ENCODE measurements at regions not wholly inside any gene's neighbourhood (a gene's known extent, or its start where the extent isn't known, plus 50 kb on each side); places are given as distances from the start of the nearest gene placed in this dataset.
"Not testable (repeated sequence)": the region's sequence is repeated elsewhere in the genome, so short reads cannot be mapped to it uniquely, and the experiment has no call there.

GRCh38 chr18:51330739-51331138 lies 133.3 kb upstream of the MEX3C start:
- no peak for DNase-seq (ENCODE audit: low read depth in 2 of 2)

- no peak for DNase-seq (ENCODE audit: low read depth in 2 of 2)
Measured at GRCh38 chr18:51337406-51337805, 139.9 kb upstream of the MEX3C start.

DNA sequence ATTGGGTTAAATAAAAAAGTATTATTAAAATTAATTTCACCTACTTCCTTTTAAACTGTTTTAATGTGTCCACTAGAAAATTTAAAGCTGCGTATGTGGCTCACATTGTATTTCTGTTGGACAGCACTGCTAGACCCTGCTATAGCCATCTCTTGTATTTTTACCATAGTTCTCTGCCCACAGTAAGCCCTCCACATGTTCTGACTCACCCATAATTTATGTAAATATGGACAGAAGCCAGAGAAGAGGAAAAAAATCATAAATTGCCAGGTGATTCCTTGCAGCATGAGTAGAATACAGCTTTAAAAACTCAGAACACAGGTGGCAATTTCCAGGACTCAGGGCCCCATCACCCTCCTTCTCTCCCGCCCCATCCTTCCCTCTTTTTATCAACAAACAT lies 142.4 kb upstream of the MEX3C start:
- no peak for DNase-seq (ENCODE audit: low read depth in 2 of 2)

GRCh38 chr18:51340332-51340731 lies 142.9 kb upstream of the MEX3C start:
- no peak for DNase-seq (ENCODE audit: low read depth in 2 of 2)

DNA sequence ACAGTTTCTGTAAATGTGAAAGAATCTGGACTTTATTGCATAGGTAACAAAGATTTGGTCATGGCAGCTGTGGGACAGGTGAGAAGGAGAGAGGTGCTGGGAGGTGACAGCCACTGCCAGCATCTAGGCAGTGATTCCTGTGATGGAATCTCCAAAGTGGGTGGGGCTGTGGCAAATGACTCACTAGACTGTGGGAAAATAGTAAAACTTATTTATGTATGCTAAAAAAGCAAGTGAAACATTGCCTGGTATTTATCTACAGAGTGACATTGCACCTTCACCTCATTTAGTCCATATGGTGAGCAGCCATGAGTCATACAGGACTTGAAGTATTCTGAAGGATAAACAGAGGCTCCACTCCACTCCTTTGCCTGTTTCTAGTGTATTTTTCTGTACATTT lies 145.3 kb upstream of the MEX3C start:
- no peak for DNase-seq (ENCODE audit: low read depth in 2 of 2)

DNA sequence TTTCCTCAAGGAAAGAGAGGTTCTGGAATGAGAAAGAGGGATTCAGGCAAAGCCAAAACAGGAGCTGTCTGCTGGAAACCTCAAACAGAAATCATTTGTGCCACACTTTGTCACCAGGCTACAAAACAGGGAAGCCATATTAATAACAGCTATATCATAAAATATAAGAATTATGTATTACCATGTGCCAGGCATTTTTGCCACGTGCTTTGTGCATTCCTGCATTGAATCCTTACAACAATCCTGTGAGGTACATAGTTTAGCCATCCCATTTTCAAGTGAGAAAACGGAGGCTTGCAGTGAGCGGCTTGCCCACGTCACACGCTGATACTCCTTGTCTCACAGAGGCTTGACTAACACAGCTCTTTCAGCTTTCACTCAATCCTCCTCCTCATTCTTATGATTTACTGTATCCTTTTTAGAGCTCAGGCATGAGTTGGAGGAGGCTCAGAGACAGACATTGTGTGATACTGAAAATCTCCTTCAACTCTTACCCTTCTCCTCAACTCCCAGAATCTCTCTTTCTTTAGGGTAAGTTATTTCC lies 148.4 kb upstream of the MEX3C start:
- DNase-seq (ENCODE audit: low read depth in 2 of 2) = no peak

DNA sequence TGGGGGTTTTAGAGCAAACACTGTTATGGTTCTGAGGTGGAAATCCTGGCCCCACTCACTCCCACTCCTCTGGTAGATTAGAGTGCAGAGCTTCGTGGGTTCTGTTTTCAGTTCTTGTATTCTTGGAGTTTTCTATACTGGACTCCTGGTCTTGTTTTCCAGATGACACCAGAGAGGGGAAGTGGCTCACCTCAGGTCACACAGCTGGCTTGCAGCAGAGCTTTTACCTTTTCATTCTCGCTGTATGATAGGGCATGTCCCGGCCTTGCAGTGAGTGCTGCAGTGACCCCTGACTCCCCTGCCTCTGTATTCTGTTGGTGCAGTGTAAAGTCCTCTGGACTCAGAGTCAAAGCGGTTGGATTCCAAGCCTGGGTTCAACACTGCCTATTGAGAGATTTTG lies 148.9 kb upstream of the MEX3C start:
- DNase-seq (ENCODE audit: low read depth in 2 of 2) = no peak

DNA sequence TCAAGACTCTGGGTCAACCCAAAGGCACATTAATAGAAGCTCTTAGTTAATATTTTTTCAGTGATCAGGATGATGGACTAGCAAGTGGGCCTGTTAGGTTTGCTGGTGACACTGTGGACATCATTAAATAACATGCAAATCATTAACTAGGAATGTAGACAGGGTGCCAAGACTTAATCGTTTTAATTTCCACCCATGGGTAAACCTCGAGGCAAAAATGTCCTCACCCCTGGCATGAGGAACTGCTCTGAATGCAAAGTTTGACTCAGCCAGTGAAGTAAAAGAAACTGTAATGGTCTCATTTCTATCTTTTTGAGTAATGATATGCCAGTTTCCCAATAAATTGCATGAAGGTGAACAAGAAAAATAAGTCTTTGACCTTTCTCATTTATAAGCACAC lies 152.6 kb upstream of the MEX3C start:
- DNase-seq (ENCODE audit: low read depth in 2 of 2) = no peak

GRCh38 chr18:51355841-51356240 lies 158.4 kb upstream of the MEX3C start:
- DNase-seq (ENCODE audit: low read depth in 2 of 2) = no peak

DNA sequence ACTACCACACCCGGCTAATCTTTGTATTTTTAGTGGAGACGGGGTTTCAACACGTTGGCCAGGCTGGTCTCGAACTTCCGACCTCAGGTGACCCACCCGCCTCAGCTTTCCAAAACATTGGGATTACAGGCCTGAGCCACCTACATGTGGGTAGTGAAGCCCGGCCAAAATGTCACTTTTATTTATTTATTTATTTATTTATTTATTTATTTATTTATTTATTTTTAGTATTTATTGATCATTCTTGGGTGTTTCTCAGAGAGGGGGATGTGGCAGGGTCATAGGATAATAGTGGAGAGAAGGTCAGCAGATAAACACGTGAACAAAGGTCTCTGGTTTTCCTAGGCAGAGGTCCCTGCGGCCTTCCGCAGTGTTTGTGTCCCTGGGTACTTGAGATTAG lies 162.8 kb upstream of the MEX3C start:
- DNase-seq (ENCODE audit: low read depth in 2 of 2) = not testable (repeated sequence)

DNA sequence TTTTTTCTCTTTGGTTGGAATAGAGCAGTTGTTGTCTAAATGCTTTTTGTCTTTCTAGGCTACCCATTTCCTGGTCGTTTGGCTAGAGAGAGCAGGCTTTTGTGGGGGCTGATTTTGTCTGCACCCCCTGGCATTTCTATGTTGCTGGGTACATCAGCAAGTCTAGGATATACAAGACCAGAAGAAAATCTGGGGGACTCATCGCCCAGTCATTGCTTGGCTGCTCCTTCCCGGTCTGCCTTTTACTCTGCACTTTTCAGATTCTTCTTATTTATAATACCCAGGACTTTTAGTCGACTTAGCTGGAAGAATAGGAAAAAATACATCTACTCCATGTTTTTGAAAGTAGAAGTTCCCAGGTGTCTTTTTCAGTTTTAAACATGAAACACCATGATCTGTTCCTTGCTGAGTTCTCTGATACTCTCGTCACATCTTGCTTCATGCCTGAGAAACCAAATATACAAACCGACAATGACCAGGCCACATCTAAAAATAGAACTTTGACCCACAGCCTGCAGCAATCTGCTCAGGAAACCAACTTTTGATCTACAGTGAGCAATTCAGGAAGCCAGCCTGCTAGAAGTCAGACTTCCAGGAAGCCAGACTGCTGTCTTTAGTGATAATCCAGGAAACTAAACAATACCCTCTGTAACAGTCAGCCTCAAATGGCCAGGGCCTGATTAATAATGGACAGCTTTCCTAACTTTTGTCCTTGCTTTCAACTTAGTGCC lies 163.8 kb upstream of the MEX3C start:
- DNase-seq (ENCODE audit: low read depth in 2 of 2) = no peak

DNA sequence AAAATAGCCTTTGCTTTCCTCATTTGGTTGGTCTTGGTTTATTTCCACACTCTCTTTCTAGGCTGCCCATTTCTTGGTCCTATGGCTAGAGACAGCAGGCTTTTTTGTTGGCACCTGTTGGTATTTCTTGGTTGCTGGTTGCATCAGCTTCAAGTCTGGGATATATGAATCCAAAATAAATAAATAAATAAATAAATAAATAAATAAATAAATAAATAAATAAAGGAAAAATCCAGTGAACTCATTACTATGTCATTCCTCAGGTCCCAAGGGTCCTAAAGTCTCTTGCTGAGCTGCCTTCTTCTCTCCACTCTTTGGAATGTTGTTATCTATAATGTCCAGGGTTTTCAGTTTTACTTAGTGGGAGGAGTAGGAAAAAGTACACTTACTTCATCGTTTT lies 165.9 kb upstream of the MEX3C start:
- DNase-seq (ENCODE audit: low read depth in 2 of 2) = no peak

GRCh38 chr18:51370996-51371395 lies 173.5 kb upstream of the MEX3C start:
- DNase-seq (ENCODE audit: low read depth in 2 of 2) = no peak

GRCh38 chr18:51371929-51372328 lies 174.4 kb upstream of the MEX3C start:
- no peak for DNase-seq (ENCODE audit: low read depth in 2 of 2)

DNA sequence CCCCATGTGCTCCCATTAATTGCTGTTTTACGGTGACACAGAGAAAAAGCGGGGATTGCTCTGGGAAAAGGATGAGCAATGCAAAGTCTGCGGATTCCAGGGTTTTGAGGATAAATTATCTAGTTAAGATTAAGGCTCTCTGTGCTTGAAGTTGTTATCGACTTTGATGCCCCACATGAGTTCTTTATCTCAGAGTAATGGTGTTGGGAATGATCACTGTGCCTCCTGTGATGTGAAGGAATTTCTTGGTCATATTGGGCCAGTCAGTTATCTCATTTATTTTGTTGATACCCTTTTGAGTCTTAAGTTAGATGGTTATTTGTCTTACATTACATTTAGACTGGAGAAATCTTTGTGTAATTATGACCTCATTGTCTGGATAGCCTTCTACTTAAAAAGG lies 184.6 kb upstream of the MEX3C start:
- DNase-seq (ENCODE audit: low read depth in 2 of 2) = no peak

DNA sequence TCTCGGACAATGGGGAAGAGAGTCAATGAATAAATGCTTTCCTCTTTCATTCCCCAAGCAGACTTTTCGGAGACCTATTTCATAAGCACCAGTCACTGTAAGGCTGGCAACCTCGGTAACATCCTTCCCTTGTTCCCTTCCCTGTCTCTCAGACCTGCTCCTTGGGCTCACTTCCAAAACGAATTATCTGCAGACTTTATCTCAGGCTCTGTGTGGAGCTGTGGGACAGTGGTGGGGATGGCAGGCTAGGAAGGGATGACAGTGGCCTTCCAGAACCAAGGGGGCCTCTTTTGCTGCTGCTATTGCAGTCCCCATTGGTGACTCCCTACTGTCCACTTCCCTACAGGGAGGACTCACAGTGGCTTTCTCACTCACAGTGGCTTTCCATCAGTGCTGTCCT lies 185.6 kb upstream of the MEX3C start:
- no peak for DNase-seq (ENCODE audit: low read depth in 2 of 2)

GRCh38 chr18:51383711-51384110 lies 186.2 kb upstream of the MEX3C start:
- no peak for DNase-seq (ENCODE audit: low read depth in 2 of 2)

DNA sequence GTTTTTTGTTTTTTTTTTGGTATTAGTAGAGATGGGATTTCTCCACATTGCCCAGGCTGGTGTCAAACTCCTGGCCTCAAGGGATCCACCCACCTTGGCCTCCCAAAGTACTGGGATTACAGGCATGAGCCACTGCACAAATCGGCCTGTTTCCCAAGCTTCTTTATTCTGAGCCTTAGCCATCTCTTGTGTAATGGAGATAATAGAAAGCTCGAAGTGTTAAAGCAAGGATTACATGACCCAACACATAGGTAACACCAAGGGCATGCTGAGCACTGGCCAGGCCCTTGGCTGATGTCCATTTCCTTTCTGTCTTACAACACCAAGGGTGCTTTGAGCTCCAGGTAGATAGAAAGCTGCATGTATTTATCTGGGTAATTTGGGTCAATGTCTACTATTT lies 187.8 kb upstream of the MEX3C start:
- no peak for DNase-seq (ENCODE audit: low read depth in 2 of 2)

DNA sequence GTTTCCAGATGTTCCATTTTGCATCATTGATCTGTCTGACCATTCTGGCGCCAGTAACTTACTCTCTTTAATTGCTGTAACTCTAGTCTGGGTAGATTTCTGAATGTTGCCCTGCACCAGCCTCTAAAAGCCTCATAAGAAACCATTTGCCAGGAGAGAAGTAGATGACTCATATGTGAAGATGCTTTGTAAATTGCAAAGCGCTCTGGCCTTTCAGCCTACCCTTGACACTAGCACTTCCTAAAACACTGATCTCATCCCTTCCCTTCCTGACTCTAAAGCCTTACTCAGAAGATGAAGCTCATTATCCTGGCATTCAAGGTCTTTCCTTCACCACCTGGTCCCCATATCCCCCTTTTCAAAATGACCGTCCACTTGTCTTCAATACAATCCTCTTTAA lies 193.2 kb upstream of the MEX3C start:
- no peak for DNase-seq (ENCODE audit: low read depth in 2 of 2)

GRCh38 chr18:51391215-51391614 lies 193.7 kb upstream of the MEX3C start:
- DNase-seq (ENCODE audit: low read depth in 2 of 2) = no peak

- no peak for DNase-seq (ENCODE audit: low read depth in 2 of 2)
Measured at GRCh38 chr18:51391731-51392130, 194.2 kb upstream of the MEX3C start.

DNA sequence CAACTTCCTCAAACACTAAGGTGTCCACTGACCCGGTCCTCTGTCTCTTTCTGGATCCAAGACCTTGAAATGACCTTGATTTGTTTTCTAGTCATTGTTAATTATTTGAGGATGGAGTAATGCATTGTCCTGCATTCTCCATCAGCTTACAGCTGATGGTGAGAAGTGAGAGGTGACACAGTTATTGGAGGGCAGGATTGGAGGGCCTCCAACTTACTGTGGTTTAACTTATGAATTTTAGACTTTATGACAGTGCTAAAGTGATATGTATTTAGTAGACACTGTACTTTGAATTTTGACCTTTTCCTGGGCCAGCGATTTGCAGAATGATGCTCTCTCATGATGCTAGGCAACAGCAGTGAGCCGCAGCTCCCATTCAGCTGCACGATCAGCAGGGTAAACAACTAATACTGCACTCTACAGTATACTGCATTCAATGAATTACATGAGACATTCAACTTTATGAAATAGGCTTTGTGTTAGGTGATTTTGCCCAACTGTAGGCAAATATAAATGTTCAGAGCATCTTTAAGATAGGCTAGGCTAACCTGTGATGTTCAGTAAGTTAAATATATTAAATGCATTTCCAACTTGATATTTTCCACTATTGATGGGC lies 200.0 kb upstream of the MEX3C start:
- DNase-seq (ENCODE audit: low read depth in 2 of 2) = no peak

GRCh38 chr18:51398104-51398503 lies 200.6 kb upstream of the MEX3C start:
- DNase-seq (ENCODE audit: low read depth in 2 of 2) = no peak

All from stimulated activated CD4-positive, alpha-beta T cell treated with anti-CD3 and anti-CD28 coated beads, Interleukin-15, amount 100 ng/mL, for 48 hours (primary cell).